ENCODE measurements at regions not wholly inside any gene's neighbourhood (a gene's known extent, or its start where the extent isn't known, plus 50 kb on each side); places are given as distances from the start of the nearest gene placed in this dataset.

DNA sequence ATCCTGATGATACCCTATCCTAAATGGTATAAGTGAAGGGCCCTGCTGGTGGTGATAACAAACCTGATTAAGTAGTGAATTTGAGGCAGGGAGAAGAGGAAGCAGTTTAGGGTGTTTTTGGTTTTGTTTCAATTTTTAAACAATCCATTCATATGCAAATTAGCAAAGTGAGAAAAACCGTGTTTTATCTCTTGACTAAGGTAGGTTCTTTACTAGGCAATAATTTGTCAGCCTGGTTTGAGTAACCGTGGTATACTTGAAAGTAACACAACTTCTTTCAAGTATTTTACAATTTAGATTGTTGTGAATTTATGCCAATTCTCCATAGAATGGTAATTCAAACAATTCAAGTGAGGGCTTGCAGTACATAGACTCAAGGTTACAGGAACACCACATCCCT lies 177.8 kb upstream of the CD180 start:
- ChIA-PET CTCF (no interaction called here), POLR2A (no interaction called here)
- H3K27me3 Mint-ChIP-seq (ENCODE audit: low read depth), result no peaks in the 10 kb centered on the region
- peaks cover 18% of the 10 kb centered on the region for H3K9me3 Mint-ChIP-seq
- no peak overlapping the region for H3K4me3 Mint-ChIP-seq
- no peak for TF ChIP-seq IRF2 (CRISPR knock-in tag; IDR thresholded peaks at IDR 0.05; ENCODE audit: borderline replicate concordance, low read depth)
- no peak for TF ChIP-seq FOXP1 (CRISPR knock-in tag; IDR thresholded peaks at IDR 0.05; ENCODE audit: borderline replicate concordance)
- no peak for TF ChIP-seq KAT7 (CRISPR knock-in tag; IDR thresholded peaks at IDR 0.05; ENCODE audit: borderline replicate concordance)
- TF ChIP-seq, protein P1, sequence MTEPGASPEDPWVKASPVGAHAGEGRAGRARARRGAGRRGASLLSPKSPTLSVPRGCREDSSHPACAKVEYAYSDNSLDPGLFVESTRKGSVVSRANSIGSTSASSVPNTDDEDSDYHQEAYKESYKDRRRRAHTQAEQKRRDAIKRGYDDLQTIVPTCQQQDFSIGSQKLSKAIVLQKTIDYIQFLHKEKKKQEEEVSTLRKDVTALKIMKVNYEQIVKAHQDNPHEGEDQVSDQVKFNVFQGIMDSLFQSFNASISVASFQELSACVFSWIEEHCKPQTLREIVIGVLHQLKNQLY (CRISPR knock-in tag; IDR thresholded peaks at IDR 0.05), result no peak
- TF ChIP-seq HMGA2 (CRISPR knock-in tag; IDR thresholded peaks at IDR 0.05), result no peak
- TF ChIP-seq, protein P2, sequence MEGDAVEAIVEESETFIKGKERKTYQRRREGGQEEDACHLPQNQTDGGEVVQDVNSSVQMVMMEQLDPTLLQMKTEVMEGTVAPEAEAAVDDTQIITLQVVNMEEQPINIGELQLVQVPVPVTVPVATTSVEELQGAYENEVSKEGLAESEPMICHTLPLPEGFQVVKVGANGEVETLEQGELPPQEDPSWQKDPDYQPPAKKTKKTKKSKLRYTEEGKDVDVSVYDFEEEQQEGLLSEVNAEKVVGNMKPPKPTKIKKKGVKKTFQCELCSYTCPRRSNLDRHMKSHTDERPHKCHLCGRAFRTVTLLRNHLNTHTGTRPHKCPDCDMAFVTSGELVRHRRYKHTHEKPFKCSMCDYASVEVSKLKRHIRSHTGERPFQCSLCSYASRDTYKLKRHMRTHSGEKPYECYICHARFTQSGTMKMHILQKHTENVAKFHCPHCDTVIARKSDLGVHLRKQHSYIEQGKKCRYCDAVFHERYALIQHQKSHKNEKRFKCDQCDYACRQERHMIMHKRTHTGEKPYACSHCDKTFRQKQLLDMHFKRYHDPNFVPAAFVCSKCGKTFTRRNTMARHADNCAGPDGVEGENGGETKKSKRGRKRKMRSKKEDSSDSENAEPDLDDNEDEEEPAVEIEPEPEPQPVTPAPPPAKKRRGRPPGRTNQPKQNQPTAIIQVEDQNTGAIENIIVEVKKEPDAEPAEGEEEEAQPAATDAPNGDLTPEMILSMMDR (IDR thresholded peaks at IDR 0.05), result no peak
- DNase-seq (ENCODE audit: low spot score), result no peak
- no peaks in the 10 kb centered on the region for H3K36me3 Mint-ChIP-seq
- ATAC-seq, result no peak
- H3K4me1 Mint-ChIP-seq, result peaks cover 8% of the 10 kb centered on the region
- no peak overlapping the region for H3K27ac Mint-ChIP-seq

DNA sequence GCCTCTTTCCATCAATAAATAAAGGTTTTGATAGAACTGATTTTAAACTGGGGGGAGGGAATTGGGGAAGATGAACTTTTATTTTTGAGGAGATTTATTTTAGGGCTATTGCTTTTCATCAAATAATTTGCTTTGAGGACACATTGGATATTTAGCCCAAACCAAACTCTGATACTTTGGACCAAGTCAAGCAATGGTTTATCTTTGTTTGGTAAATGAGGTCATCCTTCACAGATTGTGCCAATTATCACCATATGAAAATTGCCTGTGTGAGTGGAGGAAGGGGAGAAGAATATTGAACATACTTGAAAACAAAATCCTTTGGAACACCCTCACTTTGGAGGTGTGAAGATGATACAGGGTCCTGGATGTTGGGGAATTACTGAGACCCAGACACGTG lies 176.9 kb upstream of the CD180 start:
- Mint-ChIP-seq H3K4me3 (no peak overlapping the region), H3K27ac (no peak overlapping the region), H3K27me3 (ENCODE audit: low read depth) (no peaks in the 10 kb centered on the region), H3K9me3 (peaks cover 18% of the 10 kb centered on the region), H3K4me1 (peaks cover 8% of the 10 kb centered on the region), H3K36me3 (no peaks in the 10 kb centered on the region)
- TF ChIP-seq SMAD3 (CRISPR knock-in tag; IDR thresholded peaks at IDR 0.05; ENCODE audit: borderline replicate concordance) (no peak), RORB (CRISPR knock-in tag; IDR thresholded peaks at IDR 0.05) (no peak), SMAD4 (CRISPR knock-in tag; IDR thresholded peaks at IDR 0.05) (no peak), ZNF396 (CRISPR knock-in tag; IDR thresholded peaks at IDR 0.05; ENCODE audit: borderline replicate concordance) (no peak), JUN (CRISPR knock-in tag; IDR thresholded peaks at IDR 0.05) (no peak), ZNF219 (CRISPR knock-in tag; IDR thresholded peaks at IDR 0.05; ENCODE audit: borderline replicate concordance) (no peak), OVOL2 (CRISPR knock-in tag; IDR thresholded peaks at IDR 0.05; ENCODE audit: borderline replicate concordance) (no peak), FOXJ3 (CRISPR knock-in tag; IDR thresholded peaks at IDR 0.05; ENCODE audit: borderline replicate concordance) (no peak), GRHL2 (CRISPR knock-in tag; IDR thresholded peaks at IDR 0.05; ENCODE audit: insufficient replicate concordance, severe bottlenecking) (no peak), ZNF138 (CRISPR knock-in tag; conservative IDR thresholded peaks at IDR 0.05) (no peak), NFE2L1 (CRISPR knock-in tag; IDR thresholded peaks at IDR 0.05) (no peak), GABPB1 (CRISPR knock-in tag; IDR thresholded peaks at IDR 0.05) (no peak), ZNF121 (CRISPR knock-in tag; IDR thresholded peaks at IDR 0.05) (no peak), CREM (CRISPR knock-in tag; IDR thresholded peaks at IDR 0.05) (no peak), ESRRA (CRISPR knock-in tag; IDR thresholded peaks at IDR 0.05; ENCODE audit: borderline replicate concordance) (no peak), ZNF416 (CRISPR knock-in tag; IDR thresholded peaks at IDR 0.05) (no peak)
- TF ChIP-seq, protein P3, sequence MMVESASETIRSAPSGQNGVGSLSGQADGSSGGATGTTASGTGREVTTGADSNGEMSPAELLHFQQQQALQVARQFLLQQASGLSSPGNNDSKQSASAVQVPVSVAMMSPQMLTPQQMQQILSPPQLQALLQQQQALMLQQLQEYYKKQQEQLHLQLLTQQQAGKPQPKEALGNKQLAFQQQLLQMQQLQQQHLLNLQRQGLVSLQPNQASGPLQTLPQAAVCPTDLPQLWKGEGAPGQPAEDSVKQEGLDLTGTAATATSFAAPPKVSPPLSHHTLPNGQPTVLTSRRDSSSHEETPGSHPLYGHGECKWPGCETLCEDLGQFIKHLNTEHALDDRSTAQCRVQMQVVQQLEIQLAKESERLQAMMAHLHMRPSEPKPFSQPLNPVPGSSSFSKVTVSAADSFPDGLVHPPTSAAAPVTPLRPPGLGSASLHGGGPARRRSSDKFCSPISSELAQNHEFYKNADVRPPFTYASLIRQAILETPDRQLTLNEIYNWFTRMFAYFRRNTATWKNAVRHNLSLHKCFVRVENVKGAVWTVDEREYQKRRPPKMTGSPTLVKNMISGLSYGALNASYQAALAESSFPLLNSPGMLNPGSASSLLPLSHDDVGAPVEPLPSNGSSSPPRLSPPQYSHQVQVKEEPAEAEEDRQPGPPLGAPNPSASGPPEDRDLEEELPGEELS (CRISPR knock-in tag; IDR thresholded peaks at IDR 0.05), result no peak
- TF ChIP-seq, protein P4, sequence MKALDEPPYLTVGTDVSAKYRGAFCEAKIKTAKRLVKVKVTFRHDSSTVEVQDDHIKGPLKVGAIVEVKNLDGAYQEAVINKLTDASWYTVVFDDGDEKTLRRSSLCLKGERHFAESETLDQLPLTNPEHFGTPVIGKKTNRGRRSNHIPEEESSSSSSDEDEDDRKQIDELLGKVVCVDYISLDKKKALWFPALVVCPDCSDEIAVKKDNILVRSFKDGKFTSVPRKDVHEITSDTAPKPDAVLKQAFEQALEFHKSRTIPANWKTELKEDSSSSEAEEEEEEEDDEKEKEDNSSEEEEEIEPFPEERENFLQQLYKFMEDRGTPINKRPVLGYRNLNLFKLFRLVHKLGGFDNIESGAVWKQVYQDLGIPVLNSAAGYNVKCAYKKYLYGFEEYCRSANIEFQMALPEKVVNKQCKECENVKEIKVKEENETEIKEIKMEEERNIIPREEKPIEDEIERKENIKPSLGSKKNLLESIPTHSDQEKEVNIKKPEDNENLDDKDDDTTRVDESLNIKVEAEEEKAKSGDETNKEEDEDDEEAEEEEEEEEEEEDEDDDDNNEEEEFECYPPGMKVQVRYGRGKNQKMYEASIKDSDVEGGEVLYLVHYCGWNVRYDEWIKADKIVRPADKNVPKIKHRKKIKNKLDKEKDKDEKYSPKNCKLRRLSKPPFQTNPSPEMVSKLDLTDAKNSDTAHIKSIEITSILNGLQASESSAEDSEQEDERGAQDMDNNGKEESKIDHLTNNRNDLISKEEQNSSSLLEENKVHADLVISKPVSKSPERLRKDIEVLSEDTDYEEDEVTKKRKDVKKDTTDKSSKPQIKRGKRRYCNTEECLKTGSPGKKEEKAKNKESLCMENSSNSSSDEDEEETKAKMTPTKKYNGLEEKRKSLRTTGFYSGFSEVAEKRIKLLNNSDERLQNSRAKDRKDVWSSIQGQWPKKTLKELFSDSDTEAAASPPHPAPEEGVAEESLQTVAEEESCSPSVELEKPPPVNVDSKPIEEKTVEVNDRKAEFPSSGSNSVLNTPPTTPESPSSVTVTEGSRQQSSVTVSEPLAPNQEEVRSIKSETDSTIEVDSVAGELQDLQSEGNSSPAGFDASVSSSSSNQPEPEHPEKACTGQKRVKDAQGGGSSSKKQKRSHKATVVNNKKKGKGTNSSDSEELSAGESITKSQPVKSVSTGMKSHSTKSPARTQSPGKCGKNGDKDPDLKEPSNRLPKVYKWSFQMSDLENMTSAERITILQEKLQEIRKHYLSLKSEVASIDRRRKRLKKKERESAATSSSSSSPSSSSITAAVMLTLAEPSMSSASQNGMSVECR (CRISPR knock-in tag; IDR thresholded peaks at IDR 0.05; ENCODE audit: borderline replicate concordance), result no peak
- TF ChIP-seq, protein P5, sequence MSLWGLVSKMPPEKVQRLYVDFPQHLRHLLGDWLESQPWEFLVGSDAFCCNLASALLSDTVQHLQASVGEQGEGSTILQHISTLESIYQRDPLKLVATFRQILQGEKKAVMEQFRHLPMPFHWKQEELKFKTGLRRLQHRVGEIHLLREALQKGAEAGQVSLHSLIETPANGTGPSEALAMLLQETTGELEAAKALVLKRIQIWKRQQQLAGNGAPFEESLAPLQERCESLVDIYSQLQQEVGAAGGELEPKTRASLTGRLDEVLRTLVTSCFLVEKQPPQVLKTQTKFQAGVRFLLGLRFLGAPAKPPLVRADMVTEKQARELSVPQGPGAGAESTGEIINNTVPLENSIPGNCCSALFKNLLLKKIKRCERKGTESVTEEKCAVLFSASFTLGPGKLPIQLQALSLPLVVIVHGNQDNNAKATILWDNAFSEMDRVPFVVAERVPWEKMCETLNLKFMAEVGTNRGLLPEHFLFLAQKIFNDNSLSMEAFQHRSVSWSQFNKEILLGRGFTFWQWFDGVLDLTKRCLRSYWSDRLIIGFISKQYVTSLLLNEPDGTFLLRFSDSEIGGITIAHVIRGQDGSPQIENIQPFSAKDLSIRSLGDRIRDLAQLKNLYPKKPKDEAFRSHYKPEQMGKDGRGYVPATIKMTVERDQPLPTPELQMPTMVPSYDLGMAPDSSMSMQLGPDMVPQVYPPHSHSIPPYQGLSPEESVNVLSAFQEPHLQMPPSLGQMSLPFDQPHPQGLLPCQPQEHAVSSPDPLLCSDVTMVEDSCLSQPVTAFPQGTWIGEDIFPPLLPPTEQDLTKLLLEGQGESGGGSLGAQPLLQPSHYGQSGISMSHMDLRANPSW (CRISPR knock-in tag; conservative IDR thresholded peaks at IDR 0.05; ENCODE audit: low read depth), result no peak
- ATAC-seq (no peak), DNase-seq (ENCODE audit: low spot score) (no peak)
- POLR2A ChIA-PET, result no interaction called here
- CTCF ChIA-PET, result no interaction called here

All from WTC11 (cell line).